ENCODE measurements at regions not wholly inside any gene's neighbourhood (a gene's known extent, or its start where the extent isn't known, plus 50 kb on each side); places are given as distances from the start of the nearest gene placed in this dataset.

DNA sequence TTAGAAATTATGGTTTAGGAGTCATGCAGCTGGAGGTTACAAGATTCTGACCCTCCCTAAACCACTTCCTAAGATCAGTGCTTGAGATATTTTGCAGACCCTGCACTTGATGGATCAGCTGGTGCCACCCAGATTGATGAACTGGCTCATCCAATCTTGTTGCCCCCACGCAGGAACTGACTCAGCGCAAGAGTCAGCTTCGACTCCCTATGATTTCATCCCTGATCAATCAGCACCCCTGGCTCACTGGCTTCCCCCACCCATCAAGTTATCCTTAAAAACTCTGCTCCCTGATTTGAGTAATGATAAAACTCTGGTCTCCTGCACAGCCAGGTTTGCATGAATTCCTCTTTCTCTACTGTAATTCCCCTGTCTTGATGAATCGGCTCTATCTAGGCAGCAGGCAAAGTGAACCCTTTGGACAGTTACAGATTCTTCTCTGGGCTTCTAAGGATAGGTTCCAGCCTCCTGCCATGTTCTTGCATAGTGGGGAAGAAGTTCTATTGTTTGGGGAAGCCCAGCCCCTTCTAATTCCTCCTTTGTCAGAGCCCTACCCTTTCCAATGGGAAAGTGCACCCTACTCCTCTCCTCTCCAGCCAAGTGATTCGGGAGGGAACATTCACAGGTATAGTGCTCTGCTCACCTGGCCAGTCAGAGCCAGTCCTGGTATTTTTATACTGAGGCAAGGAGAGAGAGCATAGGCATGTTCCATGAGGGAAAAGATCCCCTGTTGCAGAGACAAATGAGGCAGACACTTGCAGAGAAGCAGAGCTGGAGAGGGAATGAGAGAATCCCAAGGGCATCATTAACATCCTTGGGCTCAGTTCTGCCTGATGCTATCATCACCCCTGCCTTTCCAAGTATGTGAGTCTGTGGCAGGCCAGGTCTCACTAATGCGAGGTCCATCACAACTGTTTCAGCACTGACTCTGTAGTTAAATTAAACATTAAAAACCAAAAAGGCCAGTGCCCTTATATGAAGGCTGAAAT, 224.4 kb upstream of the GALNT17 start:
- no peak for DNase-seq

DNA sequence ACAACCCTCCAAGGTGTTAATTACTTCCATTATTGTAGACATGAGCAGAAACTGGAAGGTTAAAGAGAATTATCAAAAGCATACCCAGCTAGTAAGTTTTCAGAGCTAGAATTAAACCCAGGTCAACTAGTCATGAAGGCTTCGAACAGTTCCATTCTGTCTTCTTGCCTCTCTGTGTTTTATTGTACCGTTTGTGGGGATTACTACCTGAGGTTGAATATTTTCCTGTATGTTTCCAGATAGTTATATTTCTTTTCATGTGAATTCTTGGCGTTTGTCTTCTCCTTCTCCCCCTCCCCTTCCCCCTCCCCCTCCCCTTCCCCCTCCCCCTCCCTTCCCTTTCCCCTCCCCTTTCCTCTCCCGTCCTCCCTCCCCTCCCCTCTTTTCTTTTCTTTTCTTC, 218.0 kb upstream of the GALNT17 start:
- DNase-seq: no peak

DNA sequence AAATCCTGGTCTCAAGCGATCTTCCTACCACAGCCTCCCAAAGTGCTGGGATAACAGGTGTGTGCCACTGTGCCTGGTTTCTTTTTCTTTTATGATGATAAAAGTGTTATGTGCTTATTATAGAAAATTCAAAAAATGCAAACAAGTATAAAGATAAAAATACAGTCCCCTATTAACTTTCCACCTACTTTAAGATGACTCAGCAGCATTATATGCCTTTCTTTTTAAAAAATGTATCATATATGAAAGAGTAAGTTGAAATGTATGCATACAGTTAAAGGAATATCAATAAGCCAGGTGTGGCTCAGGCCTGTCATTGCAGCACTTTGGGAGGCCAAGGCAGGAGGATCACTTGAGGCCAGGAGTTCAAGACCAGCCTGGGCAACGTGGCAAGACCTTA, 216.9 kb upstream of the GALNT17 start:
- no peak for DNase-seq

DNA sequence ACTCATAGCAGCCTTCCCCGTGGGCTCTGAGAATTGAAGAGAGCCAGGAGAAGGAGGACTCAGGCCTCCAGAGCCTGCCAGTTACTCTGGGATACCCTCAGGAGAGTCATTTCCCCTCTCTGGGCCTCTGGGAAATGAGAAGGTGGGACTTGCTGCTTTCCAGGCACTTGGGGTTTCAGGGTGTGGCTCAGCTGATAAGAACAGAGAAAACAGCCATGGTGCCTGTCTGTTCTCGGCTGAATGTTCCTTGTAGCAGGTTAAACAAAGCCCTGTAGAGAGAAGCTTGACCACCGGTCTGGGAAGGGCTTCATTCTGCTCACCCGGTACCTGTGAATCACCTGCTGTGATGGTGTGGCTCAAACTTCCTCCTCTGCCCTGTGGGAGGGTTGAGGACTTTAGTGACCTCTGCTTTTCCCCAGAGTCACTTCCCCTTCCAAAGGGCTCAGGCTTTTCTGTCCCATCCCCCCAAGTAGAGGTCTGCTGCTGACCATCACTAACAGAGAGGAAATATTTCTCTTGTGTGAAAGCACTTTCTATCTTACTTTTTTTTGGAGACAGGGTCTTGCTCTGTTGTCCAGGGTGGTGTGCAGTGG, 212.4 kb upstream of the GALNT17 start:
- no peak for DNase-seq

DNA sequence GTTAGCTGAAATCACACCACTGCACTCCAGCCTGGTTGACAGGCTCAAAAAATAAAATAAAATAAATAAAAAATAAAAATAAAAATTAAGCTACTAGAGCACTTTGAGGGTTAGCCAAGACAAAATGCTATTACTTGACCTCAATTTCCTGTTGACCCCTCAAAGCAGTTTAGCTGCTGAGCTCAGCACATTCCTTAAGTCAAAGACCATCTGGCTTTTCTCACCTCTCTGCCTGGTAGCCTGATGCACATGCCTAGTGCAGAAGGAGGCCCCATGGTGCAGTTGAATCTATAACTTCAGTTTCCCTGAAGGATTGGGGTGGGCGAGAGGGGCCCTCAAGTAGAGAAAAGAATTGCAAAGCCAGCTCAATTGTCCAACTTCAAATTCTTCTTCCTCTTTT, 211.1 kb upstream of the GALNT17 start:
- no peak for DNase-seq

DNA sequence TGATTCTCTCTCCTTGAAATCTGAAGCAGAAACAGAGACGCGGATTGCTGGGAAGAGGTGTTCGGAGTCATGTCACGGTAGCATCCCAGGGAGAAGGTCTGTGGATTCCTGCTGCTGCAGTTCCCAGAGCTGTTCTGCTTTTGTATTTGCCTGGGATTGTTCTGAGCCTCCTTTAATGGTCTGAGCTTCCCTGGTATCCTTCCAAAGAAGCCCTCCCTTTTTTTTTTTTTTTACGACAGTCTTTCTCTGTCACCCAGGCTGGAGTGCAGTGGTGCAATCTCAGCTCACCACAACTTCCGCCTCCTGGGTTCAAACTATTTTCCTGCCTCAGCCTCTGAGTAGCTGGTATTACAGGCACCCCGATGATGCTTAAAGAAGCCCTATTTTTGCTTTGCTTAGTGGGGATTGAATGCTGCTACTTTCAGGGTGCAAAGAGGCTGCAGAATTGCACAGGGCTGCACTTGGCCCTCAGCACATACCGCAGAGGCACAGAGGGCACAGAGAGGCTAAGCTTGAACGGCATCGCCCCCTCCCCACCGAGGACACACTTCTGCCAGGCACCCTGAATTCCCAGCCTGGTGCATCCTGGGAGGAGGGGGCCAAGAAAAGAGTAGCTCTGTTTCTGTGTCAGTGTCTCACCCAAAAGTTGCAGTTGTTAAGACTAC, 208.6 kb upstream of the GALNT17 start:
- DNase-seq: no peak

DNA sequence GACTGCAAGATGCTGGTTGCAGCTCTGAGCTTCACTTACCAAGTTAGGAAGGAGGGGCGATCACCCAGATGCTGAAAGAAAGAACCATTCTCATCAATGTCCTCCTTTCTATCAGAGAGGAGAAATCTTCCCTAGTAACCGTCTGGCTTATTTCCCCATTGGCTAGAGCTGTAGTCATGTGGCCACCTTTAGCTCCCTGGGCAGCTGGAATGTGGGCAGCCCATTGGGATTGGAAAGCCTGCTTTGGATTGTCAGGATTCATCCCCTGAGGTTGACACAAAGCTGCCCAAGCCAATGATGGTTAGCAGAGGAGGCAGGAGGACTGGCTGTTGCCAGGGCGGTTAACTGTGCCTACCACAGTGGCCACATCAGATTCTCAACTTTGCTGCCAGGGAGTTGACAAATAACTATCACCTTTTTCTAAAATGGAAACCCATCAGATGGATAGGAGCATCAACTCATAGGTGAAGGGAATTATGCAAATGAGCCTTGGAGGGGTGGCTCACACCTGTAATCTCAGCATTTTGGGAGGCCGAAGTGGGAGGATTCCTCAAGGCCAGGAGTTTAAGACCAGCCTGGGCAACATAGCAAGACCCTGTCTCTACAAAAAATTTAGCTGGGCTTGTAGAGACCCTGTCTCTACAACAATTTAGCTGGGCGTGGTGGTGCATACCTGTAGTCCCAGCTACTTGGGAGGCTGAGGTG, 206.4 kb upstream of the GALNT17 start:
- DNase-seq: no peak

DNA sequence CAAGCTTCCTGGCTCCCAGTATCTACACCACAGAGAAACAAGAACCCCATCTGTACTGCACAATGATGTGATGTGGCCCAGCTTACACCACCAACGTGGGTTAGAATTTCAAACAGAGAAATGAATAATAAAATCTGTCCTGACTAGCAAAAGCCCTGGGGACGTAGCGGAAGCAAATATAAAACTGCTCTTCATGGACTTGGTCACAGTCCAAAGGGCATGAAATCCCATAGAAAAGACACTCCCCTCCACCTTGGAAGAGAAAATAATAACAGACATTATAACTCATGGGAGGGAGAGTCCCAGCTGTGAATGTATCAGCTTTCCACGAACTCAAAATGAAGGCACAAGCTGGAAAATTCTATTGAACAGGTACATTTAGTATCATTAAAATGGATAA, 205.3 kb upstream of the GALNT17 start:
- DNase-seq: no peak

DNA sequence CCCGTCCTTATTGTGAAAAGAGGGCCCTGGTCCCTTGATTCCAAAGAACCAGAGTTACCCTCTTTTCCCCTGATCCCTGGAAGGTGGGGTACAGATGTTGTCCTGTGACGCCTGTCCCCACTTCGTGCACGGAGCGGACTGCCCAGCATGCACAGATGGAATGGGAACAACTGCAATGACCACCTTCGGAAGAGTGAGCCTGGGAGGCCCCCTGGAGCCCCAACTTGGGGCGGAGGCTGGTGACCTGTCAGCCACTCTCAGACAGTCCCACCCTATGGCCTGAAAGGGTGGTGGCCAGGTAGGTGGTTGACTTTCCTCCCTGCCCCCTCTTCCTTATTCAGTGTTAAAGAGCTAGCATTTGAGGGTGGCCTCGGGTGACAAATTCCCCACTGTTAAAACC, 196.6 kb upstream of the GALNT17 start:
- DNase-seq: no peak

DNA sequence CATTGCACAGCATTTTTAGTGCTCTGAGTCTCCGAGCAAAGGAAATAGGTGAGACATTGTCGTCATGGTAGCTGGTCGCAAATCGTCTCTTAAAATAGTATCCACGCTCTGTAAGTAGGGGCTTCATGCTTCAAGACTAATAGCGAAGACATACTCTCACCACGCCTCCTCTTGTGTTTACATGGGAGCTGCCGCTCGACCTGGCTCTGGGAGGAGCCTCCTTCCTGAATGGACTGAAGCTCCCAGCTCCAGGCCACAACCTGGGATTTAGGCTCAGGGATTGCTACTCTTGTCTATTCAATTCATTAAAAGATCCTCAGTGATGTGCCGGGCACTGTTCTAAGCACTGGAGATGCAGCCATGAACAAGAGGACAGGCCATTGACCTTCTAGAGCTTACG, 196.1 kb upstream of the GALNT17 start:
- no peak for DNase-seq

DNA sequence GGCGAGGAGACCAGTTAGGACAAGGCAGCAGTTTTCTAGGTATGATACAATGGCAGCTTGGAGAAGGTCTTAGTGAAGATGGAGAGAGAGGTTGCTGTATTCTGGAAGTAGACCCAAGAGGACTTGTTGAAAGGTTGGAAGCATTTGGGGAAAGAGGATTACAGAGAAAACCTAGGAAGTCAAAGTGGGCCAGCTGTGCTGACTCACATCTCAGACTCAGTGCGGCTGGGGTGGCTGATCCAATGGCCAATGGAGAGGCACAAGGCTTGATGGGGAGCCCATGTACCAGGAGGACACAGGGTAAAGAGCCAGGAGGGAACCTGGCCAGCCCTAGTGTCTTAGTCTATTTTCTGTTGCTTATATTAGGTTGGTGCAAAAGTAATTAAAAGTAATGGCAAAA, 194.5 kb upstream of the GALNT17 start:
- DNase-seq: no peak

DNA sequence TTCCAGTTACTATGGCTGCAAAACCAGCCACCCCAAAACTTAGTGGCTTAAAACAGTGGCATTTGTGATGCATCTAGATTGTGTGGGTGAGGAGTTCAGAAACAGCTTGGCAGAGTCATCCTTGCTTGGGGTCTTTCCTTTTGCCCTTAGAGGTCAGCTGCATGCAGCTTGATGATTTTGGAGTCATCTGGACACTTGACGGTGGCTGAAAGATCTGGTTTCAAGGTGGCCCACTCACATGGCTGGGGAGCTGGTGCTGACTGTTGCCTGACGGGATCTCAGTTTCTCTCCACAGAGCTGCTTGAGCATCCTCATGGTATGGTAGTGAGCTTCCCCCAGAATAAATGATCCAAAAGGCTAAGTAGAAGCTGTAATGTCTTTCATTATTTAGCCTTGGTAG, 191.3 kb upstream of the GALNT17 start:
- no peak for DNase-seq

DNA sequence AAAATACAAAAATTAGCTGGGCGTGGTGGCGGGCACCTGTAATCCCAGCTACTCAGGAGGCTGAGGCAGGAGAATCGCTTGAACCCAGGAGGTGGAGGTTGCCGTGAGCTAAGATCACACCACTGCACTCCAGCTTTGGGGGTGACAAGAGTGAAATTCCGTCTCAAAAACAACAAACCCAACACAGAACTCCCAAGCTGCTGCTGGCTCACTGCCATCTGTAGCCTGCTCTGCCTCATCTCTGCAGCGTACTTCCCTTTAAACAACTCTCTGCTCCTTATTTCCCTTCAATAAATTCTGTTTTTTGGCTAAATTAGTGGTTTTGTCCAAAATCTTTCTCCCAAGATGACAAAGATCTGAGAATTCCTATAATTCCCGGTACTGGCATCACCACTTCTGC, 189.2 kb upstream of the GALNT17 start:
- no peak for DNase-seq

DNA sequence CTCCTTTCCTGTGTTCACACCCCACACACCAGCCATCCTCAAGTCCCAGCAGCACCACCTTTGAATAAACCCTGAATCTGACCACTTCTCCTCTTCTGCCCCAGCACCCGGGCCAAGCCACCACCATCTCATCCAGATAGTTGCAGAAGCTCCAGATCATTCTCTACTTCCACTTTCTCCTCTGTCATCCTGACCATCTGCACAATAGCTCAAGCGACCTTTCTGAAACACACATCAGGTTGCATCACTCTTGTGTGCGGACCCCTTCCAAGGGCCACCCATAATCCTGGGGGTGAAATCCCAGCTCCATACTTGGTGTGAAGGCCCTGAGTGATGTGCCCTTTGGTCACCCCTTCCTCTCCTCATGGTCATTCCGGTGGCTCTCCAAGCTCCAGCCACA, 187.4 kb upstream of the GALNT17 start:
- DNase-seq: no peak

DNA sequence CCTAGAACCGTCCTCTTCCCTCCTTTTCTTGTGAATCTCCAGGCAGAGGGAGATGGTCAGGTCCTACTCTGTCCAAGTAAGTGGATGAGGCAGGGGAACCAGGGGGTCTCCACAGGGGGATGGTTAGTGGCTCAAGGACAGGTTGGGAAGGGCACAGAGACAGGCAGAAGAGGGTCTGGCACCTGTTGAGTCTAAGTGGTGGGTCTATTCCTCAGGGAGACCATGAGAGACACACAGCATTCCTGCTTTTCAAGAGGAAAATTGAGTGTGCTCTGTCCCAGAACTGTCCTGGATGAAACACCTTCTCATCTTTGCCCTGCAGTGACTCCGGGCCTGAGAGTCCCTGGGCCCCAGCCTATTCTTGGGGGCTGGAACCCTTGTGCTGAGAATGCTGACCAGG, 184.8 kb upstream of the GALNT17 start:
- DNase-seq: no peak

DNA sequence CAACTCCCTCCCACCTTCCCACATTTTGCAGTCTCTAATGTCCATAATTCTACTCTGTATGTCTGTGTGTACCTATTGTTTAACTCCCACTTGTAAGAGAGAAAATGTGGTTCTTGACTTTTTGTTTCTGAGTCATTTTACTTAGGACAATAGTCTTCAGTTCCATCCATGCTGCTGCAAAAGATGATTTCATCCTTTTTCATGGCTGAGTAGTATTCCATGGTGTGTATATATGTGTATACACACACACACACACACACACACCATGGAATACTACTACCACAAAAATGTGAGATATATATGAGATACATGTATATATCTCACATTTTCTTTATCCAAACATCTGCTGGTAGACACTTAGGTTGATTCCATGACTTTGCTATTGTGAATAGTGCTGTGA, 182.1 kb upstream of the GALNT17 start:
- no peak for DNase-seq

DNA sequence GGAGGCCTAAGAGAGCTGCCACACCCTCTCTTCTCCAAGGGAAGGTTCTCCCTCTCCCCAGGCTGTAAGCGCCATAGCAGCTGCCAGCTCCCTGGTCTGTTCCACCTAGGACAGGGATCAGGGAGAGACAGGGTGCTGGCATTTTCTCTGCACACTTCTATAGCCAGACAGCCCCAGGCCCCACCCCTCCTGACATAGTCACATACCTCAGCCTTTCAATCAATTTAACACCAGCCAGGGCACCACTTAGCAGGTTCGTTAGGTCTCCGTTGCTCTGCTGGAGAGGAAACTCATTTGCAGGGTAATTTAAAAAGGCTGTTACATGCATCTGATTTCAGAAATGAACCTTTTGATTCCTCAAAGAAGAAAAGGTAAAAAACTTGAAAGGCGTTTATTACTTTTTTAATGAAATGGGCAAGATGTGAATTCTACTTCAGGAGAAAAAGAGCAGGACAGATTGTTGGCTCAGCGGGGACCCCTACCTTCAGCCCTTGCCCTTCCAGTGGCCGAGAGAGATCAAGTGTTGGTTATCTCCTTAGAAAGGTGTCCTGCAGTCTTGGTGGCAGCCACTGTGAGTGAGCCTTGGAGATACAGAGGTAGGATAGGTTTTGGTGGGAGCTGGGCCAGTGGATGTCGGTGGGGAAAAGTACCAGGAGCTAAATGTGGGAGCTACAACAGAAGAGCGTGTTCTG, 180.5 kb upstream of the GALNT17 start:
- no peak for DNase-seq

DNA sequence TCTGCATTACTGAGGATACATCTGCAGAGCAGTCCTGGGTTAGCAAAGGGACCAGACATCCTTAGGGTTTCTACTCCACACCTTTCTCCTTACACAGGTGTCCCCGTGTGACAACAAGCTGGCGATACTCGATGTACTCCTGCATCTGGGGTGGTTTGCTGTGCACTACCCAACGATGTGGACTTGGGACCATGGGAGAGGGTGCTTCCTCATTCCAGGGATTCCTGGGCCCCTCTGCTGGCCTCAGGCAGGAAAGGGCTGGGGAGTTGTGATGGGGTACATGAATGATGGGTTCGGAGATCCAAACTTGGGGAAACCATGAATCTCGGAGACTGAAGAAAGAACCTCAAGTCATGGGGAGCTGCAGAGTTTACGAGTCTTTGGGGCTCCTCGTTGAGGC, 179.6 kb upstream of the GALNT17 start:
- no peak for DNase-seq

DNA sequence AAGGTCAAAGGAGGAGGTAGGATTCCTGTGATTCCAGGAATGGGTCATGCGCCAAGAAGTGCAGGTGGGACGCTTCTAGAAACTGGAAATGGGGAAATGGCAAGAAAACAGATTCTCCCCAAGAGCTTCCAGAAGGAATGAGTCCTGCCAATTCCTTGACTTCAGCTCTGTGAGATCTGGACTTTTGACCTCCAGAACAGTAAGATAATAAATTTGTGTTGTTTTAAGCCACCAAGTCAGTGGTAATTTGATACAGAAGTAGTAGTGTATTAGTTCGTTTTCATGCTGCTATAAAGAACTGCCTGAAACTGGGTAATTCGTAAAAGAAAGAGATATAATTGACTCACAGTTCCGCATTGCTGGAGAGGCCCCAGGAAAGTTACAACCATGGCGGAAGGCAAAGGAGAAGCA, 178.6 kb upstream of the GALNT17 start:
- peak; percentile 58 for DNase-seq

DNA sequence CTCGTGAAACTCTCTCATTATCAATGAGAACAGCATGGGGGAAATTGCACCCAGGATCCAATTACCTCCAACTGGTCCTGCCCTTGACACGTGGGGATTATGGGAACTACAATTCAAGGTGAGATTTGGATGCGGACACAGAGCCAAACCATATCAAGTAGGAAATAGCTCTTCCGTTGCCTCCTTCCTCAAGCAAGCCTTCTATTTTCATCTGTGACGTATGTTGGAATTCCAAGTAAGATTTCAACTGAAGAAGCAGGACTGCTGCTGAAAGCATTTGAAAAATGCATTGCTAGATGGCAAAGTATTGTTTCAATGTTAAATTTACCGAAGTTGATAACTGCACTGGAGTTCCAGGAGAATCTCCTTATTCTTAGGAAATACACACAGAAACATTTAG, 178.1 kb upstream of the GALNT17 start:
- DNase-seq: no peak

DNA sequence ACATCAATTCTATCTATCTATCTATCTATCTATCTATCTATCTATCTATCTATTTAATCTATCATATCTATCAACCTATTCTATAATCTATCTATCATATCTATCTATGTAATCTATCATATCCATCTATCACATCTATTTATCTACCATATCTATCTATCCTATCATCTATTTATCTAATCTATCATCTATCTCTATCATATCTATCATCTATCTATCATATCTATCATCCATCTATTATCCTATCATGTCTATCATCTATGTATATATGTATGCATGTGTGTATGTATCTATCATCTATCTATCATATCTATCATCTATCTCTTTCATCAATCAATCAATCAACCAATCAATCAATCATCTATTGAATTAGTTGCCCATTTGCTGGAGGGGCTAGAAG, 159.3 kb upstream of the GALNT17 start:
- no peak for DNase-seq

DNA sequence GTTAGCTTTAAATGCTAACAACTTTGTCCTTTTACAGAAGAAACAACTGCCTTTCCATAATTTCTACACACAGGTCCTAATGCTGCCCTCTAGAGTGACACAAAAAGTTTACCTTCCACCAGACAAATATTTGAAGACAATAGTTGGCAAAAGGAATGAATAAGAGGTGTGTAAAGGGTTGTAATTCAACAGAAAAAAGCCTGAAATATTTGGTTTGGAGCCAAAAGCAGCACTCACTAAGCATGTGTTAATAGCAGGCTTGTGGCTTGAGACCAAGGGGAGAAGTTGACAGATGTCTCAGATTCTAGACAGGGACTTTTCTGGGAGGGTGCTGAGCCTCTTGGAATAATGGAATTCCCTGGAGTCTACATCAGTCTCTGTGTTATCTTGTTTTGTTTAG, 156.2 kb upstream of the GALNT17 start:
- no peak for DNase-seq

DNA sequence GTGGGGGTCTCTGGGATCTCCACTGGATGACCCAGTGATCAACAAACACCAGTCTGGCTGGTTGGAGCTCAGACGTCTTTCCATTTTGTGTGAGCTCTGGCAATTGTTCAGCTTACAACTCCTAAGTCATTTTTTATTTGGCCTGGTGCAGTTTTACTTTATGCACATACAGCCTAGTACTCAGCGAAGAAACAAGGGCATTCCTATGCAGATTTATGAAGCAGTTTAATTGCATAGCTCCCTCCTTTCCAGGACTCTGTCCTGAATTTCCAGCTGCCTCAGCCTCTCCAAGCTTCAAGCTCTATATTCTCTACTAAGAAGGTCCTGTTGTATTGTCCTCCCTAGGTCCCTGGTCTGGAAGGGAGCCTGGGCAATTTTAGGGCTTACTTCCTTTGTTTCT, 145.6 kb upstream of the GALNT17 start:
- no peak for DNase-seq
